Left lung (tissue), 4 donors: ENCODE measurements at regions not wholly inside any gene's neighbourhood (a gene's known extent, or its start where the extent isn't known, plus 50 kb on each side); places are given as distances from the start of the nearest gene placed in this dataset.

Experiments used
- ATAC-seq: fragments of 200-7000 bp; cut with Tn5 transposase; one replicate; pipeline ENCODE4 v1.9.1; 2020; ENCODE audit warnings: moderate library complexity
- DNase-seq, 4 donors: peaks; one replicate each; pipeline ENCODE4 v3.0.0-alpha.2; 2013 to 2020
- H3K27ac ChIP-seq, 2 donors: fragments of 200-600 bp; sonication (generic) in 1 of 2; one replicate each; pipeline versions ENCODE4 v1.5.0 to v1.8.0; 2020 to 2021
- H3K27me3 ChIP-seq, 2 donors: fragments of 200-600 bp; sonication (generic) in 1 of 2; one replicate each; pipeline versions ENCODE4 v1.5.0 to v1.8.0; 2020 to 2021
- H3K36me3 ChIP-seq, 2 donors: fragments of 200-600 bp; sonication (generic) in 1 of 2; one replicate each; pipeline versions ENCODE4 v1.5.0 to v1.8.0; 2020 to 2021
- H3K4me1 ChIP-seq, 2 donors: fragments of 200-600 bp; one replicate each; pipeline ENCODE4 v1.8.0; 2021
- H3K4me3 ChIP-seq, 2 donors: fragments of 200-600 bp; sonication (generic) in 1 of 2; one replicate each; pipeline versions ENCODE4 v1.5.0 to v1.8.0; 2020 to 2021; ENCODE audit warnings: mild to moderate bottlenecking in 1 of 2
- H3K9me3 ChIP-seq, 2 donors: fragments of 200-600 bp; sonication (generic) in 1 of 2; one replicate each; pipeline versions ENCODE4 v1.5.0 to v1.8.0; 2020 to 2021
- intact Hi-C, 2 donors: fragments of 100-400 bp; cut with DNase I; formaldehyde crosslinking; loops; one replicate each; pipeline versions ENCODE4 v1.11.2 to v1.14.2; 2022
- TF ChIP-seq, protein P1 (sequence below), 2 donors: fragments of 200-600 bp; sonication (generic) in 1 of 2; IDR thresholded peaks; one replicate each; pipeline versions ENCODE4 v1.5.0 to v1.8.0; 2021; ENCODE audit warnings: antibody characterized with exemption in 2 of 2
- donor health status: DM: no; HTN: yes; CAD: no.
- donor health status: DM: no; HTN: no; CAD: no.

DNA sequence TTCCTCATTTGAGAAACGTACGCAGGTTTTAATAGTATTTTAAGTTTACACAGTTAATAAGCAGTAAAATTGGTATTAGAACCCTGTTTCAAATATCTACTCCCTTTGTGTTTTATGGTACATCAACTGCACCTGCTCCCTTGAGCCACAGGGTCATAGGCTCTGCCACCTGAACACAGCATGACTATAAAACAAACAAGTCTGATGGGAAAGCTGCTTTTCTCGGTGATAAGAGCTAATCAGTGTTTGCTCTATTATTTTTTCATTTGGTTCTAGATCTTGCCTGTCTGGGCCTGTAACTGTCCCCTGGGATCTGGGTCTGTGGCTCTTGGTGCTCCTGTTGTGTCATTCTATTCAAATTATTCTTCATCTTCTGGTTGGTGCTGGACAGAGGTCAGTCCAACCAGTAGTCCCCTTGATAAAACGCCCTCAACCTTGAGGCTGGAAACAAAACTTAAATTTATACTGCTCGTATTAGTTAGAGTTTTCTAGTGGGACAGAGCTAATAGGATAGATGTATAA, 314.8 kb upstream of the LRP1B start:
- H3K36me3 ChIP-seq, result no peaks in the 10 kb centered on the region
- no peaks in the 10 kb centered on the region for H3K27me3 ChIP-seq
- ATAC-seq (no peak), DNase-seq (no peak)
- TF ChIP-seq, protein P1, sequence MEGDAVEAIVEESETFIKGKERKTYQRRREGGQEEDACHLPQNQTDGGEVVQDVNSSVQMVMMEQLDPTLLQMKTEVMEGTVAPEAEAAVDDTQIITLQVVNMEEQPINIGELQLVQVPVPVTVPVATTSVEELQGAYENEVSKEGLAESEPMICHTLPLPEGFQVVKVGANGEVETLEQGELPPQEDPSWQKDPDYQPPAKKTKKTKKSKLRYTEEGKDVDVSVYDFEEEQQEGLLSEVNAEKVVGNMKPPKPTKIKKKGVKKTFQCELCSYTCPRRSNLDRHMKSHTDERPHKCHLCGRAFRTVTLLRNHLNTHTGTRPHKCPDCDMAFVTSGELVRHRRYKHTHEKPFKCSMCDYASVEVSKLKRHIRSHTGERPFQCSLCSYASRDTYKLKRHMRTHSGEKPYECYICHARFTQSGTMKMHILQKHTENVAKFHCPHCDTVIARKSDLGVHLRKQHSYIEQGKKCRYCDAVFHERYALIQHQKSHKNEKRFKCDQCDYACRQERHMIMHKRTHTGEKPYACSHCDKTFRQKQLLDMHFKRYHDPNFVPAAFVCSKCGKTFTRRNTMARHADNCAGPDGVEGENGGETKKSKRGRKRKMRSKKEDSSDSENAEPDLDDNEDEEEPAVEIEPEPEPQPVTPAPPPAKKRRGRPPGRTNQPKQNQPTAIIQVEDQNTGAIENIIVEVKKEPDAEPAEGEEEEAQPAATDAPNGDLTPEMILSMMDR (IDR thresholded peaks at IDR 0.05), result no peak
- H3K4me3 ChIP-seq, result no peak overlapping the region
- intact Hi-C loops, result no loop called here
- no peaks in the 10 kb centered on the region for H3K4me1 ChIP-seq
- no peak overlapping the region for H3K27ac ChIP-seq
- H3K9me3 ChIP-seq, result no peaks in the 10 kb centered on the region

DNA sequence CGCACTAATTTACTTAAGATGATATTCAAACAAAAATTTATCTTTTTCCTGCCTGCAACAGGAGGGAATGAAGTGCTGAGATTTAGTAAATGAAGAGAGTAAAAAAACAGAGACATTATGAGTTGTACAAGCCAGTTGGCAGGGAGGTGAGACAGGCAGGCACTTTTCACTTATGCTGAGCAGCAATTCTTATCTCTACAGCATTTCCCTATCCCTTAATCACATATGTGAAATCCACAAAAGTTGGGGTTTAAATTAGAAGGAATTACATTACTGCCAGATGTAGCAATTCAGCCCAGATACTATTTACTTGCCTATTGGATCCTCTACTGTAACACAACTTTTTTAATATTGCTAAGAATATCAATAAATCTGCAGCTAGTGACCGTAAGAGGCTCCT, 314.2 kb upstream of the LRP1B start:
- ATAC-seq, result no peak
- Histone ChIP-seq H3K27me3 (no peaks in the 10 kb centered on the region), H3K4me3 (no peak overlapping the region), H3K27ac (no peak overlapping the region), H3K4me1 (no peaks in the 10 kb centered on the region), H3K36me3 (no peaks in the 10 kb centered on the region), H3K9me3 (no peaks in the 10 kb centered on the region)
- TF ChIP-seq, protein P1 (IDR thresholded peaks at IDR 0.05), result no peak
- intact Hi-C loops, result no loop called here
- peak in 1 of 4 donors; percentile 10 for DNase-seq

GRCh38 chr2:142435847-142436246, 305.0 kb upstream of the LRP1B start:
- no peaks in the 10 kb centered on the region for H3K36me3 ChIP-seq
- TF ChIP-seq, protein P1 (IDR thresholded peaks at IDR 0.05), result no peak
- no peak for DNase-seq
- H3K4me1 ChIP-seq, result no peaks in the 10 kb centered on the region
- no peak for ATAC-seq
- H3K9me3 ChIP-seq, result no peaks in the 10 kb centered on the region
- H3K27me3 ChIP-seq, result no peaks in the 10 kb centered on the region
- H3K27ac ChIP-seq, result no peak overlapping the region
- intact Hi-C loops, result no loop called here
- no peak overlapping the region for H3K4me3 ChIP-seq

DNA sequence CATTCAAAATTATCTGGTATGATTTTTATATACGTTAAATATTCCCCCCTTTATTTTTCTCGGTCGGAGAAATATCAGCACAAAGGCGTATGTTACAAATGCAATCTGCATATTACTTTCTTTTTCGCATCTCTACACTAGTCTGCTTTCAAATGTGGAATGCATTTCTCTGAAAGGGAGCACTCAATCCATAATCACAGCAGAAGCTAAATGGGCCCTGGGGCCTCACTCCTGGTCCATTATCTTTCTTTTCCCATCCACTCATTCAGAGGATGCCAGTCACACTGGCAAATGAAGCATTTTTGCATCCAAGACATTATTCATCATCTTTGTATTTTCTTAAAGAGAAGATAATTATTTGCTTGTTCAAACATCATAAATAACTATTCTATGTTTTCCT, 295.2 kb upstream of the LRP1B start:
- H3K4me3 ChIP-seq, result no peak overlapping the region
- TF ChIP-seq, protein P1 (IDR thresholded peaks at IDR 0.05), result no peak
- no peak for ATAC-seq
- H3K27ac ChIP-seq, result no peak overlapping the region
- intact Hi-C loops, result no loop called here
- H3K9me3 ChIP-seq, result no peaks in the 10 kb centered on the region
- no peaks in the 10 kb centered on the region for H3K36me3 ChIP-seq
- no peak for DNase-seq
- no peaks in the 10 kb centered on the region for H3K27me3 ChIP-seq
- H3K4me1 ChIP-seq, result no peaks in the 10 kb centered on the region

GRCh38 chr2:142425551-142425950, 294.7 kb upstream of the LRP1B start:
- H3K4me1 ChIP-seq, result no peaks in the 10 kb centered on the region
- TF ChIP-seq, protein P1 (IDR thresholded peaks at IDR 0.05), result no peak
- no peak overlapping the region for H3K4me3 ChIP-seq
- no peaks in the 10 kb centered on the region for H3K27me3 ChIP-seq
- DNase-seq, result no peak
- no peaks in the 10 kb centered on the region for H3K9me3 ChIP-seq
- no peaks in the 10 kb centered on the region for H3K36me3 ChIP-seq
- ATAC-seq, result no peak
- intact Hi-C loops, result no loop called here
- no peak overlapping the region for H3K27ac ChIP-seq
